Sigmoid colon (tissue), 4 donors: ENCODE measurements at regions not wholly inside any gene's neighbourhood (a gene's known extent, or its start where the extent isn't known, plus 50 kb on each side); places are given as distances from the start of the nearest gene placed in this dataset.

Experiments used
- POLR2AphosphoS5 ChIP-seq, 4 donors: sonication (generic); formaldehyde crosslinking; IDR thresholded peaks; one replicate each; pipeline ENCODE4 v1.6.1; 2017; ENCODE audit warnings: antibody characterized with exemption in 4 of 4
- TF ChIP-seq, protein P1 (sequence below), 4 experiments: fragments of 450-650 bp in 3 of 4; fragments of 200-600 bp in 1 of 4; IDR thresholded peaks; one replicate each; pipeline ENCODE4 v1.5.1; 2016 to 2019; ENCODE audit warnings: antibody characterized with exemption in 4 of 4, mild to moderate bottlenecking in 3 of 4, moderate library complexity in 2 of 4

DNA sequence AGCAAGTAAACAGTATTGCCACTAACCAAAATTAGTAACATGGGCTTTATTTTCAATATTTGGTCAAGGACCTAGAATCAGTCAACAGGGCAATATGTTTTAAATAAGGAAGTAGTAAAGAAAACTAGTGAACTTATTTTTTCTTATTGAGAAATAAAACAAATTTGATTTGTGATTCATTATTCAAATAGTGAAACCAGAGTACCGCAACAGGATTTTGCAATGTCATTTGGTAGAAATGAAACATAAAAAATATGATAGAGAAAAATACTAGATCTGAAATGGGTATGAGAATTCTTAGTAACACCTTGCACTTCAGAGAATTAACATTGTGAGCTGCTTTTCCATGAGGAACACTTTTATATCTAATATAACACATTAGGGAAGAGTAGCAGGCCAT is 291.8 kb upstream of the GBE1 start:
- TF ChIP-seq, protein P1, sequence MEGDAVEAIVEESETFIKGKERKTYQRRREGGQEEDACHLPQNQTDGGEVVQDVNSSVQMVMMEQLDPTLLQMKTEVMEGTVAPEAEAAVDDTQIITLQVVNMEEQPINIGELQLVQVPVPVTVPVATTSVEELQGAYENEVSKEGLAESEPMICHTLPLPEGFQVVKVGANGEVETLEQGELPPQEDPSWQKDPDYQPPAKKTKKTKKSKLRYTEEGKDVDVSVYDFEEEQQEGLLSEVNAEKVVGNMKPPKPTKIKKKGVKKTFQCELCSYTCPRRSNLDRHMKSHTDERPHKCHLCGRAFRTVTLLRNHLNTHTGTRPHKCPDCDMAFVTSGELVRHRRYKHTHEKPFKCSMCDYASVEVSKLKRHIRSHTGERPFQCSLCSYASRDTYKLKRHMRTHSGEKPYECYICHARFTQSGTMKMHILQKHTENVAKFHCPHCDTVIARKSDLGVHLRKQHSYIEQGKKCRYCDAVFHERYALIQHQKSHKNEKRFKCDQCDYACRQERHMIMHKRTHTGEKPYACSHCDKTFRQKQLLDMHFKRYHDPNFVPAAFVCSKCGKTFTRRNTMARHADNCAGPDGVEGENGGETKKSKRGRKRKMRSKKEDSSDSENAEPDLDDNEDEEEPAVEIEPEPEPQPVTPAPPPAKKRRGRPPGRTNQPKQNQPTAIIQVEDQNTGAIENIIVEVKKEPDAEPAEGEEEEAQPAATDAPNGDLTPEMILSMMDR (IDR thresholded peaks at IDR 0.05): no peak
- TF ChIP-seq POLR2AphosphoS5 (IDR thresholded peaks at IDR 0.05): no peak
